Activated CD4-positive, alpha-beta T cell treated with anti-CD3 and anti-CD28 coated beads, Interleukin-2, amount 50 U/mL, for 24 hours (primary cell): ENCODE measurements at regions not wholly inside any gene's neighbourhood (a gene's known extent, or its start where the extent isn't known, plus 50 kb on each side); places are given as distances from the start of the nearest gene placed in this dataset.

Experiments used
- DNase-seq, 2 donors: peaks; one replicate each; pipeline ENCODE4 v3.0.0-alpha.2; 2020; ENCODE audit warnings: low read depth in 1 of 2, low spot score in 1 of 2

- no peak for DNase-seq
Measured at GRCh38 chr7:67955061-67955460, 958.4 kb downstream of the TYW1 start.

- no peak for DNase-seq
Measured at GRCh38 chr7:67962863-67963262, 966.2 kb downstream of the TYW1 start.

DNA sequence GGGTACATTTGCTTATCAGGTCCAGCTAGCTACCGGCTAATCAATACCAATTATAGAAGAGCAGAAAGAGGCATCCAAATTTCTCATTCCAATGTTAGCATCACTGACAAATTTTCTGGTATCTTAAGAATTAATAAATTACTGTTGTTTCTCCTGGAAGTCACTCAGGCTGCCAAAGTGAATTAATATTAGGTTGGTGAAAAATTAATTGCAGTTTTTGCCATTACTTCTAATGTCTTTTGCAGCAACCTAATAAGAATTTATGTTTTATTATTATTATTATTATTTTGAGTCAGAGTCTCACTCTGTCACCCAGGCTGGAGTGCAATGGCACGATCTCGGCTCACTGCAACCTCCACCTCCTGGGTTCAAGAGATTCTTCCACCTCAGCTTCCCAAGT lies 979.9 kb downstream of the TYW1 start:
- no peak for DNase-seq

DNA sequence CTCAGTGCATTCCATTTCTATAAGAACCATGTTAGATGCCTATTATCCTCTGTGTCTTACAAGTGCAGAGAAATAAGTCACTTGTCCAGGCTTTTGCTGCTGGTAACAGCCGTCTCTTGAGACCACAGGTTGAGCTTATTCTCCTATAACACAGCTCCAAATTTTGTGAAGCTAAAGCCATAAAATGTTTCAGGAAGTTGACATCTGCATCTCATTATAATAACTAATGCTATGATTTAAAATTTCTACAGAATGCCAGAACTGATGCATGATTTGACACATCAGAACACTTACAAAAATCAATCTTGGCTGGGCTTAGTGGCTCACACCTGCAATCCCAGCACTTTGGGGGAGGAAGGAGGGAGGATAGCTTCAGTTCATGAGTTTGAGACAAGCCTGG lies 986.9 kb downstream of the TYW1 start:
- no peak for DNase-seq

DNA sequence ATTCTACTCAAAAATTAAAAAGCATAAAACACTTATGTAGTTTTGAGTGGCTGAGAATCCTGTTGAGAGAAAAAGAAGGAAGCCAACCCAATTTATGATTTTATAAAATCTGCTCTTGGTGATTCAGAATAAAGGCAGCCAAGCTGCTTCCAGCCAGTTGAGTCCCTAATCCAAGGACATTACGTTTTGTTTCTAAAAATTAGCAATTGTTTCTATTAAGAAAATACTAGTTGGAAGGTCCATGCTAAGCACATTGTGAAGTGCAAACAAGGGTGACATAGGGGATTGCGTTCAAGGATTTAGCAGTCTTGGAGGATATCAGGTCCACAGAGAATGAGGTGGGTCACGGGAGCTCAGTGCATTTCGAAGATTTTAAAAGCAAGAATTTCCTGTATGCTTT lies 987.7 kb downstream of the TYW1 start:
- DNase-seq: no peak

- no peak for DNase-seq
Measured at GRCh38 chr7:67989142-67989541, 992.5 kb downstream of the TYW1 start.

DNA sequence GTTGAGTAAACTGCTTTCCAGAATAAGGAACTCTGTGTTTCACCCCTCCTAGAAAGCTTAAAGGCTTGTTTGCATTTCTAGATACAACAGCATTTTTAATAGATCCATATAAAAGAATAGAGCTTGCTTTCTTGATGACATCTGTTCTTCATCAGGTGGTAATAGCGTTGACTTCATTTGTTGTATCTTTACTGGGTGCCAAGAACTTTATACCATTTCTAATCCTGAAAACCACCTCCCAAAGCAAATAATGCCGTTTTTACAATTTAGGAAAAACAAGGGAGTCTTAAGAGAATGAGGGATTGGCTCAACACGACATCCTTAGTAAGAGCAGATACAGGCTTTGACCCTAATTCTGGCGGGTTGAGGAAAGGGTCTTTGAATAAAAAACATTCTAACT lies 993.4 kb downstream of the TYW1 start:
- no peak for DNase-seq

DNA sequence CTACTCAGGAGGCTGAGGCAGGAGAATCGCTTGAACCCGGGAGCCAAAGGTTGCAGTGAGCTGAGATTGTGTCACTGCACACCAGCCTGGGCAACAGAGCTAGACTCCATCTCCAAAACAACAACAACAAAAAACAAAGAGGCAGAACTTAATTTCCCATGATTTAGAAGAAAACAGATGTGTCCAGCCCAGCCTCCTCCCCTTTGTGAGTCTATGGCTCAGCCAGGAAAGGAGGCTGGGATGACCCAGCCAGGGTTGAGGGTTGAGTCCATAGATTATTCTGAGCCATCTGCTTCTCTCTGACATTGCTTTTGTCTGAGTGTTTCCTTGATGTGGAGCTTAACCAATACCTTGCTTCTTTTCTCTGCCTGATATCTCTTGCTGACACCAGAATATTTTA lies 994.1 kb downstream of the TYW1 start:
- DNase-seq: no peak

DNA sequence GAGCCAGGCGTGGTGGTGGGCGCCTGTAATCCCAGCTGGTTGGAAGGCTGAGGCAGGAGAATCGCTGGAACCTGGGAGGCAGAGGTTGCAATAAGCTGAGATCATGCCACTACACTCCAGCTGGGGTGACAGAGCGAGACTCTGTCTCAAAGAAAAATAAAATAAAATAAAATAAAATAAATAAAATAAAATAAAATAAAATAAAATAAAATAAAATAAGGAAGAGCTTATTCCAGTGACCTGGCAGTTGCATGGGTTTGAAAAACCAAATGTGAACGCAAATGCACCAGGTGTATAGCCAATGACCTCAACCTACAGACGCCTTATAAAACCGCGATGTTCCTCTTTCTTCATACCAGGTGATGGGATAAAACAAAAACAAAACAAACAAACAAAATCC lies 995.7 kb downstream of the TYW1 start:
- no peak for DNase-seq

DNA sequence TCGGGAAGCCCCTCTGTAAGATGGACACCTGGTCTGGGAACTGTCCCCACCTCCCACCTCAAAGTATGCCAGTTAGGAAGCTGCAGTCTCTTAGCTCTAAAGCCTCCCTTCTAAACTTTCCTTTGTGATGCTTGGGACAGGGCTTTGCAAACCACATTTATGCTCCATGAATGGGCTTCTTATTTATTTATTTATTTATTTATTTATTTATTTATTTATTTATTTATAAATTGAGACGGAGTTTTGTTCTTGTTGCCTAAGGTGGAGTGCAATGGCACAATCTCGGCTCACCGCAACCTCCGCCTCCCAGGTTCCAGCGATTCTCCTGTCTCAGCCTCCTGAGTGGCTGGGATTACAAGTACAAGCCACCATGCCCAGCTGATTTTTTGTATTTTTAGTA lies 1009.4 kb downstream of the TYW1 start:
- DNase-seq: no peak

DNA sequence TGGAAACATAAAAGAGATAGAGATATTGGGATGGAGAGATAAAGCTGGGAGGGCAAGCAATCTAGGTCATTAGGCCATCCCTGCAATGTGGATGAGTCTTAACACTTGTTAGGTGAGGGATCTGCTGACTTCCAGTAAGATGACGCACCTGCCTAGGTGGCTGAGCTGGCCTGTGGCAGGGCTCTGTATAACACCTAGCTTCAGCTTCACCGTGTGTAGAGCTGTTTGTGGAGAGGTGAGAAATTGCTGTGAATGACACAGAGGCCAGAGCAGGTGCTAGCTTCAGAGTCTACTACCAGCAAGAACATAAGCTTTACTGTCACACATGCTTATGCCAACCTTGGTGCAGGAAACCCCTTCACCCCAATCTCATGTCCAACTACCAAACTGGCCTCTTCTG lies 1010.0 kb downstream of the TYW1 start:
- DNase-seq: no peak

GRCh38 chr7:68009716-68010115 lies 1013.1 kb downstream of the TYW1 start:
- DNase-seq: no peak

- no peak for DNase-seq
Measured at GRCh38 chr7:68014031-68014736, 1017.6 kb downstream of the TYW1 start.

DNA sequence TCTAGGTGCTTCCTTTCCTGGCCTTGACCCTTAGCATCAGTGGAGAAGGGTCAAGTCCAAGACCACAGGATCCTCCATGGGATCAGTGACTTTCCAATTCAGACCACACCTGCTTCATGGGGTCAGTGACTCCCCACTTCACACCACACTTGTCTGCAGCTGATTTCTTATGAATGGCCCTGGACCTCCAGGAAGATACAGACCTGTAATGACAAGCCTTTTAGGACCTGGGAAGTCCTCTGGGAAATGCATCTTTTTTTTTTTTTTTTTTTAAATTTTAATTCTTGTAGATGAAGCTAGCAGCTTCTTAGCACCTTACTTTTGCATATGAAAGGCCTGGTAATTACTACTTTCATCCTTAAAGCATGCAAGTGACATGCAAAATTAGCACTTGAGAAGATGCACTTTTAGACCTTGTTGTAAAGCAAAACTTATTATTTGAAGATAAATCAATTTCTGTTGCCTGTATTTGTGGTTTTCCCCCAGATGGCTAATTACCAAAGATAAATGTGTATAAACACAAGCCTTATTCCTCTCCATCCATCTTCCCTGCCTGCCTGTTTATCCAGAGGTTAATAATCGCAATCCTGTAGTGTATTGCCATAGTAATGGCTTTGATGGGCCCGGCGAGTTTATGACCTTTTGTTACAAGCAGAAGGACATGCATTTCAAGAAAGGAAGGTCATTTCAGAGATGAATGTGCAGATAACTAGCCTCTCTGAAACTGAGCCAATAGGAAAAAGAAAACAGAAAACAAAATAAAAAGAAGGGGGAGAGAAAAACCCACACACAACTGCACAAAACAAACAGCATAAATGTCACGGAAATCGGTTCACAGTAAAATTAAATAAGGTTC lies 1018.7 kb downstream of the TYW1 start:
- no peak for DNase-seq

DNA sequence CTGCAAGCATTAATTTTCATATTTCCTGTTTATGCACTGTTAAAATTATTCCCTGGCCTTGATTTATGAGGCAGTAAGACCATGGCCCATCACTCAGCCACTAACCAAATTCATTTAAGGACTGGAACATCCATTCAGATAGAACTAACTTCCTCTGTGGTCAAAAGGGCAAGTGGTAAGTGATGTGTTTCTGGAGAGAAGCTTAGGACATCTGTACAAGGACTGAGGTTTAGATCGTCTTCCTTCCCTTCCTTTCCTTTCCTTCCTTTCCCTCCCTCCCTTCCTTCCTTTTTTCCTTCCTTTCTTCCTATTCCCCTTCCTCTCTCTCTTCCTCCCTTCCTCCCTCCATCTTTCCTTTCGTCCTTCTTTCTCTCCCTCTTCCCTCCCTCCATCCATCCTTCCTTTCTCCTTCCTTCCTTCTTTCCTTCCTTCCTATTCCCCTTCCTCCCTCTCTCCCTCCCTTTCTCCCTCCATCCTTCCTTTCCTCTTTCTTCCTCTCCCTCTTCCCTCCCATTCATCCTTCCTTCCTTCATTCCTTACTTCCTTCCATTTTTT lies 1019.4 kb downstream of the TYW1 start:
- DNase-seq: no peak

DNA sequence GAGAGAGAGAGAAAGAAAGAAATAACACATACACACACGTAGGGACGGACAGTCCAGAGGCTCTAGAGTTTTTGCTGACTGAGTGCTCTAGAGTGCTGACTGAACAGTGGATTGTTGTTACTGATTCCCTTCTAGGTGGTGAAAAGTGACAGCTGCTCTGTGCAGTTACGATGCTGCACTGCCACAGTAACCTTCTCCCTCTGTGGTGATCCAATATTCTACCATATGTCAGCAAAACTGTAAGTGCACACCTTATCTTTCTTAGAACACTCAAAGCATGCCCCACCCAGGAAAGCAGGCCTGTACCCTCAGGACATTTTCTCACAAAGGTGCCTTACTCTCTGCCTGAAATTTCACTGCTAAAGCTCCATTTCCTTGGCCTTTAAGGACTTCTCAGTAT lies 1023.5 kb downstream of the TYW1 start:
- DNase-seq: no peak

DNA sequence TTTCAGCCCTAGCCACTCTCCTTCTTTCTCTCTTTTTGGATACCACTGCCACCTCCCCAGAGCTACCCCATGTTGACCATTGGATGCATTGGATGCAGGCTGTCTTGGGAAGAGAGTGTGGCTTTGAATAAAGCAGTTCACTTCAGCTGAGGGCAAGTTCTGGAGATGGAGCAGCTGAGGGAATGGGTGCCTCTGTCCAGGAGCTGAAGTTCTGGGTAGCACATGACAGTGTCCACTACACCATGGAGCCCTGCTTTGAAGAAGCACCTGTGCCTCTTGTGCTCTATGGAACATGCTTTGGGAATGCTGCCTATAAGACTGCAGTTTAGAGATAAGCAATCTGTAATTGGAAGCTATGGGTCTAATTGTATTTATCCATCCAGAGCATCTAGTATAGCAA lies 1028.7 kb downstream of the TYW1 start:
- DNase-seq: no peak

DNA sequence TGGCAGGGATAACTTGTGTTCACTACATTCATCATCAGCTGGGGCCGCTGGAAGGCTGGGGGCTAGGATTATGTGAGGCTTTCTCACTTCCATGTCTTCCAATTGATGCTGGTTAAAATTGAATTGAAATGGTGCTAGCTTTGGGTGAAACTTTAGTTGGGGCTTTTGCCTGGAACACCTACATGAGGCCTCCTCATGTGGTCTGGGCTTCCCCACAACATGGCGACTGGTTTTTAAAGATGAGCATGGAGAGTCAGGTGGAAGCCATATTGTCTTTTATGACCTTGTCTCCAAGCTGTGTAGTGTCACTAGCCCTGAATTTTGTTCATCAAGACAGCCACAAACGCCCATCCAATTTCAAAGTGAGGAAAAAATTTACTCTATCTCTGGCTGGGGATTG lies 1033.9 kb downstream of the TYW1 start:
- no peak for DNase-seq

DNA sequence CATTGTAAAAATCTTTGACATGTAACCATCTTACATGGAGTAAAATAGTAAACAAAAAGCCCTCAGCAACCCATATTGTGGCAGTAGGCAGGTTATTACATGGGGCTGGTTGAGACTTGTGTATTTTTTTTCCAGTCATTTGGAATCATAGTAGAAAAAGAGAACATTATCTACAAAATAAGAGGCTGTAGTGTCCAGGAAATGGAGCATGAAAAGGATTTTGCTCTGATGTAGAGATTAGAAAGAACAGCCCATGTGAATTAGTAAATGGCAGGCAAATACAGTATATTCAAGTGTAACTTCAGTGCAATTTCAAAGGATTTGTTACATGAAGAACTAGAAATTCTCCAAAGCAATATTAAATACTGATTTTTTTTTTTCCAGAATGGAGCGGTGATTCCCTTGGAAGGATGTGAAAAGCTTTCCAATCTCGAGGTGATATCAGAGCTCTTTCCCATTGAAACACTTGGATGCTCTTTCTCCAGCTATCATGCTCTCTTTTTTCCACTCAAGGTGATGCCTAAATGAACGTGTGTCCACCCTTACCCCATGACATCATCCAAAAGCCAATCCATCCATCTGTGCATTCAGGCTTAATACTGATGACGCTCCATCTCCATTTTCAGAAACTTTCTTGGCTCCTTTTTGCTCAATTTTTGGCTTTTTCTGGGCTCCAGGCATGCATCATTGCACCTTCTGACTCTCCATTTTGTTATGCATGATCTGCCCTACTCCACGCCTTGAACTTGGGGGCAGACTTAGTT lies 1034.7 kb downstream of the TYW1 start:
- no peak for DNase-seq

- DNase-seq: no peak
Measured at GRCh38 chr7:68038621-68039314, 1042.1 kb downstream of the TYW1 start.

DNA sequence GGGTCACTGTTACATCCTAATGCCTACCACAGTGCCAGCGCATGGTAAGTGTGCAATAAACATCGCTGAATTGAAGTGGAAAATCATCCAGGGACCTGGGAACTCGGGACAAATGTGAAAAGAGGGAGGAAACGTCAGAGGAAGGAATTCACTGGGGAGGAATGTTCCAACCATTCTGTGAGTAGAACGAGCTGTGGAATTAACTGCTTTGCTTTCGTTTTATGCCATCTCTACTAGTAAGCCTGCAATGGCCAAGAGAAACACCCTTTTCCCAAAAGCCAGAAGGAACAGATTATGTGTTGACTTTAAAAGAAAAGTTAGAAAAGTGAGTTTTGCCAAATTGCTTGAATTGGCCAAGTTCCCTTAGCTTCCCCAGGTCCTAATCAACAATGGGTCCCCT lies 1044.9 kb downstream of the TYW1 start:
- no peak for DNase-seq
